Loucy (cell line): ENCODE measurements at regions not wholly inside any gene's neighbourhood (a gene's known extent, or its start where the extent isn't known, plus 50 kb on each side); places are given as distances from the start of the nearest gene placed in this dataset.

Source experiments
- CTCF ChIP-seq: fragments of 200-600 bp; sonication (generic); conservative IDR thresholded peaks from 2 replicates; pipeline ENCODE4 v1.5.1; 2014; ENCODE audit warnings: mild to moderate bottlenecking, antibody characterized with exemption, low read length
- EZH2phosphoT487 ChIP-seq: fragments of 200-600 bp; IDR thresholded peaks from 2 replicates; pipeline ENCODE4 v1.6.1; 2018; ENCODE audit warnings: antibody characterized with exemption, mild to moderate bottlenecking, moderate library complexity, borderline replicate concordance

GRCh38 chr3:118742760-118743159 lies 291.9 kb downstream of the IGSF11 start:
- TF ChIP-seq CTCF (no peak), EZH2phosphoT487 (no peak)
